Mucosa of descending colon (tissue), 3 donors: ENCODE measurements at regions not wholly inside any gene's neighbourhood (a gene's known extent, or its start where the extent isn't known, plus 50 kb on each side); places are given as distances from the start of the nearest gene placed in this dataset.
A peak's percentile ranks its signal among the peaks of the same experiment; 100 is the strongest.

Experiments used
- ATAC-seq: fragments of 200-7000 bp; cut with Tn5 transposase; one replicate; pipeline ENCODE4 v1.9.1; 2020; ENCODE audit warnings: mild to moderate bottlenecking, moderate library complexity
- DNase-seq, 3 donors: peaks; one replicate each; pipeline ENCODE4 v3.0.0-alpha.2; 2020
- H3K36me3 ChIP-seq: fragments of 200-600 bp; one replicate; pipeline ENCODE4 v1.8.0; 2021; ENCODE audit warnings: low read depth, mild to moderate bottlenecking
- H3K4me1 ChIP-seq: fragments of 200-600 bp; one replicate; pipeline ENCODE4 v1.8.0; 2021; ENCODE audit warnings: low read depth, mild to moderate bottlenecking
- H3K4me3 ChIP-seq: fragments of 200-600 bp; one replicate; pipeline ENCODE4 v1.8.0; 2021; ENCODE audit warnings: mild to moderate bottlenecking
- H3K9me3 ChIP-seq: fragments of 200-600 bp; one replicate; pipeline ENCODE4 v1.8.0; 2021; ENCODE audit warnings: mild to moderate bottlenecking
- CTCF ChIP-seq: fragments of 200-600 bp; IDR thresholded peaks from one replicate; pipeline ENCODE4 v1.8.0; 2022; ENCODE audit warnings: antibody characterized with exemption, mild to moderate bottlenecking
- intact Hi-C, 2 donors: fragments of 100-400 bp; cut with DNase I in 1 of 2; cut with micrococcal nuclease in 1 of 2; formaldehyde crosslinking; loops; one replicate each; pipeline versions ENCODE4 v1.11.0 to v1.11.1; 2022; cut with DNase I, micrococcal nuclease
- donor health status: DM: no; HTN: no; CAD: no; lungs with moderate emphysema.
- donor health status: DM: no; HTN: no; CAD: no.
- donor health status: DM: no; HTN: yes; CAD: no.

GRCh38 chr1:170273291-170274130, 127.8 kb downstream of the NTMT2 start:
- no peak overlapping the region for H3K4me3 ChIP-seq
- TF ChIP-seq CTCF, result no peak
- H3K9me3 ChIP-seq, result no peaks in the 10 kb centered on the region
- no peaks in the 10 kb centered on the region for H3K36me3 ChIP-seq
- ATAC-seq (no peak), DNase-seq (peak in 1 of 3 donors; percentile 6)
- H3K4me1 ChIP-seq, result no peaks in the 10 kb centered on the region
- intact Hi-C loops, result no loop called here

GRCh38 chr1:170274131-170274501, 128.4 kb downstream of the NTMT2 start:
- DNase-seq (no peak), ATAC-seq (no peak)
- intact Hi-C loops, result no loop called here
- H3K36me3 ChIP-seq, result no peaks in the 10 kb centered on the region
- no peaks in the 10 kb centered on the region for H3K9me3 ChIP-seq
- no peak overlapping the region for H3K4me3 ChIP-seq
- TF ChIP-seq CTCF, result no peak
- no peaks in the 10 kb centered on the region for H3K4me1 ChIP-seq

GRCh38 chr1:170277985-170278384, 132.2 kb downstream of the NTMT2 start:
- no peak for TF ChIP-seq CTCF
- intact Hi-C loops, result no loop called here
- H3K36me3 ChIP-seq, result no peaks in the 10 kb centered on the region
- H3K4me3 ChIP-seq, result no peak overlapping the region
- H3K4me1 ChIP-seq, result no peaks in the 10 kb centered on the region
- no peak for DNase-seq
- no peak for ATAC-seq
- H3K9me3 ChIP-seq, result no peaks in the 10 kb centered on the region

GRCh38 chr1:170284016-170284415, 138.3 kb downstream of the NTMT2 start:
- Histone ChIP-seq H3K9me3 (no peaks in the 10 kb centered on the region), H3K4me3 (no peak overlapping the region), H3K36me3 (no peaks in the 10 kb centered on the region), H3K4me1 (no peaks in the 10 kb centered on the region)
- ATAC-seq (no peak), DNase-seq (no peak)
- no peak for TF ChIP-seq CTCF
- intact Hi-C loops, result no loop called here

- TF ChIP-seq CTCF, result no peak
- intact Hi-C loops, result no loop called here
- no peak for DNase-seq
- Histone ChIP-seq H3K36me3 (no peaks in the 10 kb centered on the region), H3K4me3 (no peak overlapping the region), H3K9me3 (no peaks in the 10 kb centered on the region), H3K4me1 (no peaks in the 10 kb centered on the region)
- ATAC-seq, result no peak
These were observed 138.8 kb downstream of the NTMT2 start for GRCh38 chr1:170284512-170284911.
